ENCODE measurements at regions not wholly inside any gene's neighbourhood (a gene's known extent, or its start where the extent isn't known, plus 50 kb on each side); places are given as distances from the start of the nearest gene placed in this dataset.

DNA sequence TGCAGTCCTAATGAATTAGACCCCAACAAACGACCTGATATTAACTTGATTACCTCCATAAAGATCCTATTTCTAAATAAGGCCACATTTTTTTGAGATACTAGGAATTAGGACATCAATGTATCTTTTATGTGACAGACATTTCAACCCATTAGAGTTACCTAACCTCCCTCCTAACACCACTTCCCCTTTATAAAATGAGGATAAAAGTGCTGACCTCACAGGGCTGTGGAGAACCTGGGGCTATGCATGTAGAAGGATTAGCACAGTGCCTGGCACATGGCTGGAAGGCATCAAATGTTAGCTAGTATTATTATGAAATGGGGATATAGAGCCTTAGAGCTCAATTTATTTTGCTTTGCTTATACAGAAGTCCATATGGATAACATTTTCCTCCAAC, 53.5 kb upstream of the LRRN1 start:
- DNase-seq, result no peak

DNA sequence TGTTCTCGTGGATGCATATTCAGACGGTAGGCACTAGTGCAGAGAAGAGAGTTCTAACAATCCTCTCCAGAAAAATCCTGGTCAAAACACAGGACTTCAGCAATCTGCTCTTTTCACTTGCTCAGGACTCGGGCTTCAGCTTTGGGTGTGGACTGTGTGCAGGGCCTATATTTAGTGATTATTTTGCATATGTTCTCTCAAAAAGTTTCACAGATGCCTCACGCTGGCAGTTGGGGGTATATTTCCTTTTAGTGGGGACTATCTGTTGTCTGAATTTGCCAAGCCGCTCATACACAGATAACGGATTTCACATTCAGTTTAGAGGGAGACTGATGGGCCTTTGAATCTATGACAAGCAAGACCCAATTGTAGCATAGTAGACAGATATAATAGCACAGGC, 54.4 kb upstream of the LRRN1 start:
- no peak for DNase-seq

DNA sequence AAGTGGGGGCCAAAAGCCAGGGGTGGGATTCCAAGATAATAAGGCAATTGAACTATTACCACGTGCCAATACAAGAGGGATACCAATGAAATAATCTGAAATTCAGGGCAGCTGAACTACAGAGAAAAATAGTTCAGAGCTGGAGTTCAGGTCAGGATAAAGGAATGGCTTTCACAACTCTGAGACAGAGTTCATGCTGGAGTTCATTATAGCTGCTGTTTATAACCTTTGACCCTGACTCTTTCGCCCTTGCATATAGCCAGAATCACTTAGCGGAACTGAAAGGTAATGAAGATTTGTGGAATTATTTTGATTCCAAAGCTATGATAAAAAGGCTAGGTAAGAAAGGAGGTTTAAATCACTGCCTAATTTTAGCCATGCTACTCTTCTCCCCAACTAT, 55.5 kb upstream of the LRRN1 start:
- DNase-seq, result no peak

DNA sequence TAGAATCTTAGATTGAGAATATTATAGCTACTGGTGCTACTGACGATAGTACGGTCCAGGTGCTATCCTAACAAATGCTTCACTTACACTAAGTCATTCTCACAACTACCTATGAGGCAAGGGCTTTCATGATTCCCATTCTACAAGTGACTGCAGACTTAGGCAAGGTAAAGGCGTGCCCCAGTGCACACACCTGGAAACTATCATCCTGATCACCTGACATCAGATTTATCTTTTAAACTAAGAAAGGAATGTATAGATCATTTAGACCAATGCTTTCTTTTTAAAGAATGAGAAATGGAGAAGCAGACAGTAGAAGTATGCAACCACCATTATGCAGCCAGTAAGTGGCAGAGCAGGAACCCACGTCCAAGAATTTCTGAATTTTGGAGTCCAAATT, 59.2 kb upstream of the LRRN1 start:
- DNase-seq, result no peak

DNA sequence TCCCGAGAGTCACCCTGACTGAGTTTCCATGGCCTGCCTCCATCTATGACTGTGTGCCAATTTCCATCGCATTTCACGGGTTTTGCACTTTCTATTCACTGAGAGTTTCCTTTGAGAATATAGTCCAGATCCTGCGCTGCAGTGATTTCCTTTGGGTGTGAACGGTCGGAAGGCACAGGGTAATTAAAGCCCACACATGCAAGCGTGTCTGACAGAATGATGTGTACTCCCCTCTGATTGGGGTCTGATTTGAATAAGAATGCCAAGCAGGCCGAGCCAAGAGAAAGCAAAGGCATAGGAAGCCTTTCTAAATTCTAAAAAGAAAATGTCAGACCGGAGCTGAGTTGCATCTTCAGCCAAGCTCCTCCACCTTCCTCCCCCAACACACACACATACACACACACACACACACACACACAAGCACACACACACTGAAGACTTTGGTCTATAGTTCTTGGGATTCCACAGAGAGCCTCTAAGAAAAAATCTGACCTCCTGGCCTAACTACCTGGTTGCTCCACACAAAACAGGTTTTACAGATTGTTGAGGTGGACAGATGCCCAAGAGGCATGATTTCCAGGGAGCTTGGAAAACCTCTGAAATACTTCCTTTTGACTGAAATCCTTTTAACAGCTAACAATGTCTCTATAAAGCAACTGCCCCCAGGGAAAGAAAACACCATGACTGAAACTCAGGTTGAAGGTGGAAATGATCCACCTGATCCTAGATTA, 59.7 kb upstream of the LRRN1 start:
- peak; percentile 6 for DNase-seq

DNA sequence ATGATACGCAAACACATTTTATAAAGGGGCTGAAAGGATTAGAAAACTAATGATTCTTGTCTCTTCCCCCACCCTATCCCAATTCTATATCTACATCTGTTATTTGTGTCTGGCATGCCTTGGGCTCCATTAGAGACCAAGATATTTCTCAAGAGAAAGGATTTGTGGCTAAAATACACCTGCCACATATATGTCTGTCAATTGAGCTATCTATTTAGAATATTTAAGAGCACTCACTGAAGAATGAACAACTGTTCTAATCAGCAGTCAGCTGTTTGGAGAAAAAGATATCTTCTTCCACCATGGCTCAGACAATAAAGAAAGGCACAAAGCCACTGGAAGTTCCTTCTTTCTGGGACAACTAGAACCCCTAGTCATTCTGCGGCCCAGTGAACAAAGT, 61.7 kb upstream of the LRRN1 start:
- DNase-seq, result no peak

DNA sequence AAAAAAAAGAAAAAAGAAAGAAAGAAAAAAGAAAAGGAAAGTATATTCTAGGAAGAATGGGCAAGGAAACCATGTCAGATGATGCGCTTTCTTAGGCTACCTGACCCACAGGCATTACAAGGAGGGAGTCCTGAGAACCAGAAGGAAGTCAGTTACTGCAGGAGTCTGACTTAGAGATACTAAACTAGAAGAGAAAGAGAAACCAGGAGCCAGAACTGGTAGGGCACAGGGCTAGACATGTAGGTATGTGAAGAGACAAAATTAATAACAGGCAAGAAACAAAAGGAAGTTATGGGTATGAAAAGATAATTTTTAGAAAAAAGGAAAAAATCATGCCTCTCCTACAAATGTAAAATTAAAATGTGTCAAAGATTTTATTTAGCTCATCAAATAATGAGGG, 63.3 kb upstream of the LRRN1 start:
- DNase-seq, result no peak

DNA sequence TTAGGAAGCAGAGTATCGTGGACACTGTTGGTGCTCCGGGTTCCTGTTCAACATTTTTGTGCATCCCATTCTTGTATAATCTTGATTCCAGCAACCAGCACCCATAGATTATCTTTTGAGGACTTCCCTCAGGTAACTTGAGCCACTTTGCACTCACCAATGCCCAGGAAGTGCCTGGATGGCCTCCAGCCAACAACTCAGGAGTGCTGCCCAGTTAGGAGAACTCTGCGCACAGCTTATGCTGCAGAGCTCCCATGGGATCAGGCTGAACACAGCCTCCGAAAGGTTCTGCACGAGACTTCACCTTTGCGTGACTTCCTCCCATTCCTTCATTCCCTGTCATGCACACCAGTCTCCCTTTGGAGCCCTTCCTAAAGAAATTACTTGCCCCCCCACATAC, 64.3 kb upstream of the LRRN1 start:
- no peak for DNase-seq

DNA sequence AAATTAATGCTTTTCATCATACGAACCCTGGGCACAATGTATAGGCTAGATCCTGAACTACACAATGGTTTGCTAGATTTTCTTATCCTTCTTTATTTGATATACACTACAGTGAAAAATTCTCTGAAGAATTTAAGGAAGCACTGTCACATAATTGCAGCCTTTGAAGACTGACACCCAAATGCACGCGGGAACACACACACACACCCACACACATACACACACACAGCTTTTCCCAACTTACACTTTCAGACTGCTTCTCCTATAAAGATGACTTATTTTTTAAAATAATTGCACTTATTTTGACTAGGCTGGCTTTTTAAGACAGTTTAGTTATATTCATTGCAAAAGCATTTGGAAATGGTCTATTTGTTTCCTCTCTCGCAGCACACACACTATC, 70.0 kb upstream of the LRRN1 start:
- DNase-seq, result no peak

DNA sequence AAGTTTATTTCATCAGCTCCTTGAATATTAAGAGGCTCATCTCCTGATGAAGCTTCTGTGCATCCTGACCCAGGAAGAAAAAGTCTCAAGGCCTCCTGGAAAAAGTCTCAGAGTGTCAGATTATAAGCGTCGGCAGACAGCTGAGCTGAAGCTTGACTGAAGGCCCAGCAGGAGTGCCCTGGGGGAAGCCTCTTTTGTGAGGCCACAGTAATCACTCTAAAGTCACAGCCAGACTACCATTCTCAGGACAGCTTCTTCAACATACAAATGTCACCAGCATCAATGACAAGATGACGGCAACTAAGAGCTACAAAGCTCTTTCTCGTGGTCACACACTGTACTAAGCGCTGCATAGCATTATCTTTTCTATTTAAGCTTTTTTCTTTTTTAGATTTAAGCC, 72.7 kb upstream of the LRRN1 start:
- no peak for DNase-seq

DNA sequence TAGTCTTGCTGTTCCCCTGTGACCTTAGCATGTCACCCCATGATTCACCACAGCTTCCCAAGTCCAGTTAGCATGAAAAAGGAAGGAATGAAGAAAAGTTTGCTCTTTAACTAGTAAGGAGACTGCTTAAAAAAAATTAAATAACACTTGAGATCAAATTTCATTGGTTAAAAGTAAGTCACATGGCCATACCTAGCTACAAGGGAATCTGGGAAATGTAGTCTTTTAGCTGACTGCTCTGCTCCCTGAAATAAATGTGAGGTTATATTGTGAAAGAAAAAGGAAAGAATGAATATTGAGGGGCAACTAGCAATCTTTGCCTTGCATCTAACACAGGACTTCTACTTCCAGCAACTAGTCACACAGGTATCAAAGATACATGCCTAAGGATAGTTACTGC, 84.7 kb upstream of the LRRN1 start:
- no peak for DNase-seq

DNA sequence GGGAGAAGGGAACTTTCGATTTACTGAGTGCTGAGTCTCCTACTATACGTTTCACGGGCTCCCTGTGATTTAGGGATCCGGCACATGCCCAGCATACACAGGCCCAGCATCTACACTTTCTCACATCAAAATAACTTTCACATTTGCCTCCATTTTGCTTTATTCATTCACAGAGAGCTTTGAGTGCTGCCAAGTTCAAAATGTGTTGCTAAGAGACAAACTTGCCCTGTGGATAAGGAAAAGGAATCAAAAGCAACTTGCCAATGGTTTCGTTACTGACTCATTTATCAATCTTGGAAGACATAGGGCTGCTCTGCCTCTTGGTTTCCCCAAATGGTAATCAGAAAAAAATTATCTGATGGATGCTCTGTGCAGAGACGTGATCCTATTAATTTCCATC, 86.3 kb upstream of the LRRN1 start:
- DNase-seq, result no peak

DNA sequence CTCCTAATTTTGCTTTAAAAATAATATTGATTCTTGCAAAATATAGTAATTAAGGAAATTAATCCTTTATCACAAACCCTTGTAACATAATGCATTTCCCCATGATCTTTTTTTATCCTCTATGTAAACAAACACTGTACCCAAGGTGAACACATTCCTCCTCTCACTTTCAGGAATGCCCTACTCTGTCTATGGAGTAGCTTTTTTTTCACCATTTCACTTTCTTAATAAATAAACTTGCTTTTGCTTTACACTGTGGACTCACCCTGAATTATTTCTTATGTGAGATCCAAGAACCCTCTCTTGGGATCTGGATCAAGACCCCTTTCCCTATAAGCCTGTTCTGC, 90.5 kb upstream of the LRRN1 start:
- no peak for DNase-seq

DNA sequence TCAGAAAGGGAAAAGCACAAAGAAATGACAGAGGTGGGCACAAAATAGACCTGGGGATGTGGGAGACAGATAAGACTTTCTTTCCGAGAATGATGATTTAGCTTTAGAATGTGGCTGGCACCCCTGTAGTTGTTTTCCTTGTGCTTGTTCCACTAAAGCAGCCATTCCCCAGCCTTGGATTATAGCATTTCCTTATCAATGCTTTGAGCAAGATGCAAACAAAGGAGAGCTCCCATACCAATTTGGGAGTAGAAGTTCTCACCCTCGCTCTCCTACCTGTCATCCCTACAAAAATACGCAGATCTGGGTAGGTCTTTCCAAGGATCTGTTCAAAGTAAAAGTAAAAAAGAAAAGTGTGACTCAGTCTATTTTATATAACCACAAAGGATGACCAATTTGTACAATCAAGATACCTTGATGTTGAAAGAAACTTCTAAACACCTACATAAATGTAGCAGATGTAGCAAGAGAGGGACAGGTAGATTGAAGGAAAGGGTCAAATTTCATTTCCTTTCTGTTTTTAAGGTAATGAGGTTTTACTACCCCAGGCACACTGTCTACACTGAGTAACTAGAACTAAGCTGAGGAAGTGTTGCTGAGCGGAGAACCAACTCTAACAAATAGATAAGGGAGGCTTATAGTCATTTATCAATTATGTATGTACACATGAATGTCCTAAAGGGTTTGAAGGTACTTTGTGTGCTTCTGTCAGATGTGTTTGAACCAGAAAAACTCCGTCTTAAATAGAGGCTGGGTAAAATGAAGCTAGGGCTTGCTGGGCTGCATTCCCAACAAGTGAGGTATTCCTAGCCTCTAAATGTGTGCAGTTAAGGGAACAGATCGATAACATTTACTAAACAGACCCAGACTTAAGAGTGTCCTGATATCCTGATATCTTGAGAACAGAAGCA, 91.1 kb upstream of the LRRN1 start:
- DNase-seq, result no peak

DNA sequence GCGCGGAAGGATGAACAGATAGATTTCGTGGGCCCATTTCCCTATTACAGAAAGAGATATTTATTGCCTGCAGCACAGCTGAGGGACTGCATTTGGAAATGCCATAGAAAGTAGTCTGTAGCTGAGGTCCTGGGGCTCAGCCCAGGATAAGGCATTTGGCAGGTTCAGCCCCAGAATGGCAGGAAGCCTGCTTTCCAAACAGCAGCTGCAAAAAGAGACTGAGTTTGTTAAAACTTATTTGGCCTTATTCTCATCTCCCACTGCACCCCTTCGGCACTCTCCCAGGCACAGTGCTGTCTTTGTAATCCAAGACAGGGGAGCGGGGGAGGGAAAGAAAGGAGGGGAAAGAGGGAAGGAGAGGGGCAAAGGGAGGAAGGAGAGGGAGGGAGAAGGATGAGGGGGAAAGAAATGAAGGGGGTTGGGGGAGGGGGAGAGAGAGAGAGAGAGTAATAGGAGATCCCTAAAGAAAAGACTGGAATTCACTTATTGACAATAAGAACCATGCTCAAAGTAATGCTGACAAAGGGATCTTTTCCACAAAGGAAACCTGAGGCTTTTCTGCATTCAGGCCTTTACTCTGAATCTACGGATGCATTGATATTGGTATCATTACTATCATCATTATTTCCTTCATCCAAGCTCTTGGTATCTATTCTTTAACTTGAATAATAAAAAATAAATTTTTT, 94.0 kb upstream of the LRRN1 start:
- no peak for DNase-seq

DNA sequence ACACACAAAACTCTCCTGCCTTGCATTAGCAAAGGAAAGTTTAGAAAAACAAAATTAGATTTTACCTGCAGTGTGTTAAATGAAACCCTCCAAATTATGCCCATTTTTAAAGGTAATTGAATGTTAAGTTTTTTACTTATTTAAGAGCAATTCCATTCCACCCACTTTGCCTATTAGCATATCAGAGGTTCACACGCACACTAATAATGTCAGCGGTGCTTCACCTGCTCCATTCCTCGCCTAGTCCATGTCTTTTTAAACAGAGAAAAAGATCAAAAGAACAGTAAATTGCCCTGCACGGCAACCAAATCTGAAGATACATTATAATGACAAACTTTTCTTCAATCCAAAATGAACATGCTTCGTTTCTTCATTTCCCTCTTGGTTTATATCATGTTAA, 97.3 kb upstream of the LRRN1 start:
- DNase-seq, result no peak

DNA sequence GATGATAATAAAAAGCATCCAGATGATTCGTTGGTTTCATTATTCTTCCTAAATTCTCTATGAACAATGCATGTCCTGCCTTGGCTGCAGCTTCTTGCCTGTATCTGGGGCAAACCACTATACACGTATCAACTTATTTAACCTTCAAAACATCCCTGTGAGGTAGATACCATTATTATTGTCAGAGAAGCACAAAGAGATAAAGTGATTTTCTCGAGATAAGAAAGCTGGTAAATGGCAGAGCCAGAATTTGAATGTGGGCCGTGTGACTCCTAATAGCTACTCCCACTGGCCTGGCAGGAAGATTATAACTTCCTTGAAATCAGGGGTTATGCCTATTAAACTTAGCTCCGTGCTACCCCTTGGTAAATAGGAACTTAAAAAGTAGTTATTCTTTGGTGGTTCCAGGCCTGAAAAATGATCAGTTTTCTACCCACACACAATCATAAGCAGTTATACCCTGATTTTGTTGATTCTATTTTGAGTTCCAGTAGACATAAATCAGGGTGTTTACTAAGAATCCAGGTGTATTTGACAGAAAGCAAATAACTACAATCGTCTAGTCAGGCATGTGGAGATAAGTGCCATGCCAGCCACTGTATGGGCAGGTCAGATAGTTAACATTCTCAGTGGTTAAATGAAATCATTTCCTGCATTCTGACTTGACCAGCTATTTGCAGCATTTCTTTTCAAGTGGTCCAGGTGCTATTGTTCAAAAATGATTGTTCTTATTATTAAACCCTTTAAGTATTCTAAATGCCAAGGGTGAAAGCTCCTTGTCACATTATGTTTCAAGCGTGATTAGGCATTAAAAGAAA, 99.2 kb upstream of the LRRN1 start:
- DNase-seq, result no peak

DNA sequence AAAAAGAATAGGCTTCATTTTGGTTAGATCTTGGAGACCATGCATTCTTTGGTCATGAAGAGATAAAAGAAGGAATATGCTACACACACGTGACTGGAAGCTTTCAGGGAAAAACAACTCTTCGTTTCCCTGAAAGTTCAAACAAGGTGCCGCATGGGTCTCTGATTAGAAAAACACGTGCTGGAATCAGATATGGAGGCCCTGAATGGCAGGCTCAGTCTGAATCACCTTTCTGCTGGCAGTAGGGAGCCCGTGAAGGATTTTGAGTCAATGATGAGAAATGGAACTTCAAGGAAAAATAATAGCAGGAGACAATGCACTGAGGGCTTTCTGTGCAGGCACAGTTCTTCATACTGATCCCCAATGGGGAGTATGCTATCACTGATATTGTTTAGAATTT, 99.8 kb upstream of the LRRN1 start:
- no peak for DNase-seq

DNA sequence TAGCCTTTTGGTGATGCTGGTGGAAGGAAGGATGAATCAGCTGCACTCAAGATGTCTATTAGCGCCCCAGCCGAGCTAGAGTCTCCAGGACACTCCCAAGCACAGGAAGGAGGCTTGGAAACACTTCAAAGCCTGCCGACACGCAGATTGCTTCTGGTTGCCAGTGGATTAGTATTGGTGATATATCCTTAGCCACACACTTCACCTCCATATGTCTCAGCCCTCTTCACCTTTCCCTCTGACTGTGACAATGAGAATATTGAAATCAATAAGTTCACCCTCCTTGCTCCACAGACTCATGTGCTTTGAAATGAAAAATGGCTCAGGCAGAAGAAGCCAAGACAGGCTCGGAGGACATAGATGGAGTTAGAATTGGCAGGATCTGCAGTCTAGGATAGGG, 102.9 kb upstream of the LRRN1 start:
- no peak for DNase-seq

DNA sequence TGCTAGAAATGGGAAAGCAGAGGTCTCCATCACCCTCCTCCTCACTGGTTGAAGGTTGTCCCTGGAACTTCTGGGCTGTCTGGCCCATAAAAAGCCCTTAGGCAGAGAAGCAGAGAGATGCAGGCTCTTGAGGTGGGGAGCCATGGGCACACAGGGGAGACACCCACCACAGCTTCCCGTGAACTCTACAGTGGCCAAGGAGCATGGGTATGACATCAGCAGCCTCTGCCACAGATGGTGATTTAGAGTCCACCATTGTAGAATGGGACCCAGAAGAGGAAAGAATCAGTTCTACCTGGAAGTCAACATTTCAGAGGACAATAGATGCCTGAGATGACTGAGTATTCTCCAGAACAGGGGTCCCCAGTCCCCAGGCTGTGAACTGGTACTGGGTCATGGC, 105.6 kb upstream of the LRRN1 start:
- no peak for DNase-seq

DNA sequence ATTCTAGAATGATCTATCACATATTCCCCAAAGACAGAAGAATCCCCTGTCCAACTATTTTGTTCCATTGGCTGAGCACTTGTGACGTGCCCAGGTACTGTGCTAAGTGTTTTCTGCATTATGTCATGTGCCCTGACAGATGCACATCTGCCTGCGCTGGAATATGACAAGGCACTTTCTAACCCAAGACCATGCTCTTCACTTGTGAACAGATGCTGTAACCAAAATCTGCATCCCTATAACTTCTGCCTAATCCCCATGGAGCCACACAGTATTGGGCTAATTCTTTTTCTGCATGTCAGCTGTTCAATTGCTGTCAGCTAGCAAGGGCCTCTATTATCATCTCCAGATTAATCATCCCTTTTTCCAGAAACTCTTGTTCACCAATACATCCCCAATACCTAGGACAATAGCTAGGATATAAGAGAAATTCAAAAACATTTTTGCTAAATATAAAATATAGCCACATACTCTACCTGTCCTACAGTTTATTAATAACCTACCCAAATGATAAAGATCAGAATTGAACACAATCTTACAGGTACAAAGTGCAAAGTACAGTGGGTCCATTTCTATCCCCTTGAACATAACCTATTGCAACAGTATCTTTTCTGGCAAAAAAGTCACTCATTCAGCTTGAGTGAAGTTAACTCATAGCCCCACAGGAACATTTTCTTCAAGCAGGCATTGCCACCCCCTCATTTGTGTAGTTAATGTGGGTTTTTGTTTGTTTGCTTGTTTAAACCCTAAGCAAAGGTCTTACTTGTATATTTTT, 109.4 kb upstream of the LRRN1 start:
- DNase-seq, result no peak

Measured in right kidney (tissue), 1 donor.